Gastrocnemius medialis (tissue), 4 donors: ENCODE measurements at regions not wholly inside any gene's neighbourhood (a gene's known extent, or its start where the extent isn't known, plus 50 kb on each side); places are given as distances from the start of the nearest gene placed in this dataset.
"Not testable (repeated sequence)": the region's sequence is repeated elsewhere in the genome, so short reads cannot be mapped to it uniquely, and the experiment has no call there.

ENCODE experiments used
- ATAC-seq, 2 donors: fragments of 150-250 bp; one replicate each; pipeline ENCODE4 v1.9.1; 2016
- DNase-seq, 2 donors: peaks; one replicate each; pipeline ENCODE4 v3.0.0-alpha.2; 2019
- H3K27ac ChIP-seq, 4 donors: fragments of 200-600 bp; sonication (generic); 1 replicate in 1 of 4; 2 replicates in 3 of 4; pipeline ENCODE4 v1.5.1; 2016 to 2018; ENCODE audit warnings: mild to moderate bottlenecking in 2 of 4, moderate library complexity in 1 of 4
- H3K27me3 ChIP-seq, 3 donors: fragments of 200-600 bp; sonication (generic) in 2 of 3; 1 replicate in 1 of 3; 2 replicates in 2 of 3; pipeline versions ENCODE4 v1.5.1 to v1.6.0; 2016 to 2019; ENCODE audit warnings: mild to moderate bottlenecking in 1 of 3, moderate library complexity in 1 of 3
- H3K36me3 ChIP-seq, 2 donors: fragments of 200-600 bp; sonication (generic) in 1 of 2; one replicate each; pipeline ENCODE4 v1.5.1; 2017 to 2018
- H3K4me1 ChIP-seq, 2 donors: fragments of 200-600 bp; sonication (generic) in 1 of 2; one replicate each; pipeline ENCODE4 v1.5.1; 2016 to 2017; ENCODE audit warnings: mild to moderate bottlenecking in 2 of 2
- H3K4me3 ChIP-seq, 4 donors: fragments of 200-600 bp; sonication (generic) in 3 of 4; 1 replicate in 1 of 4; 2 replicates in 3 of 4; pipeline ENCODE4 v1.5.1; 2016 to 2019; ENCODE audit warnings: mild to moderate bottlenecking in 2 of 4
- H3K9me3 ChIP-seq, 3 donors: fragments of 200-600 bp; sonication (generic) in 2 of 3; 1 replicate in 1 of 3; 2 replicates in 2 of 3; pipeline ENCODE4 v1.5.1; 2016 to 2019
- POLR2A ChIP-seq, 2 donors: fragments of 450-650 bp; IDR thresholded peaks; one replicate each; pipeline ENCODE4 v1.6.1; 2017; ENCODE audit warnings: antibody characterized with exemption in 2 of 2, mild to moderate bottlenecking in 2 of 2, moderate library complexity in 2 of 2
- in situ Hi-C, 4 donors: fragments of 200-750 bp; cut with MboI; loops; one replicate each; pipeline versions ENCODE4 v1.15.0 to v1.8.0; 2017; ENCODE audit warnings: low sequenced_read_pairs in 4 of 4
- intact Hi-C: fragments of 100-400 bp; cut with DNase I; formaldehyde crosslinking; loops from one replicate; pipeline ENCODE4 v1.15.1; 2023; ENCODE audit warnings: low total_unique reads
- TF ChIP-seq, protein P1 (sequence below), 5 experiments: fragments of 450-650 bp in 3 of 5; fragments of 200-600 bp in 2 of 5; sonication (generic) in 2 of 5; IDR thresholded peaks in 4 of 5; conservative IDR thresholded peaks in 1 of 5; 1 replicate in 4 of 5; 2 replicates in 1 of 5; pipeline ENCODE4 v1.5.1; 2016 to 2019; ENCODE audit warnings: antibody characterized with exemption in 5 of 5, mild to moderate bottlenecking in 3 of 5, moderate library complexity in 3 of 5

DNA sequence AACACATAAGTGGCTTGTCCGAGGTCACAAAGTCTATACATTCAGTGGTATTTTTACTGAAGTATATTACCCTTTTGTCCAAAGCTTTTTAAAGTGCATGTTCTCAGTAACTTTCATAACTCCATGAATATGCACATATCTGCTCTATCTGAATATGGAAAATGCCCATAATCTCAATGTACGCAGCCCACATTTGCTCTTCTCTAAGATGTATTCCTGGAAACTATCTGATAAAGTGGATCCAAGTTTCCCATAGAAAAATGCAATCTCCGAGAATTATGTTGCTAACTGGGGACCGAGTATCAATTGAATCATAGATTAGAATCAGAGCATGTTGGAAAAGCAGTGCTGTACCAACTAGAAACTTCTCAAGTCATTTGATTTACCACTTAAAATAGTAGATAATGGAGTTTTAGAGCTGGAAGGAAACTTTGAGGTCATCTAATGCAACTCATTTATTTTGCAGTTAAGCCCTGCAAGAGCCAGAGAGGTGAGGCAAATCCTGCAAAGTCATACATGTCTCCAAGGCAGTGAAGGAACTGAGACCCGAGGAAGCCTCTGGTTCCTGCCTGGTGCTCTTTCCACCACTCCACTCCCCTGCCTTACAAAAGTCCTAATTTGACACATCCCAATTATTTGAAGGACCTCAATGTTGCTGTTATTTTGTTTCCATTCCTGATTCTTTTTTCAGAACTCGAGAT, 69.4 kb downstream of the CYCS start:
- in situ Hi-C loops = no loop called here
- intact Hi-C loops = no loop called here
- H3K27me3 ChIP-seq = no peaks in the 10 kb centered on the region

DNA sequence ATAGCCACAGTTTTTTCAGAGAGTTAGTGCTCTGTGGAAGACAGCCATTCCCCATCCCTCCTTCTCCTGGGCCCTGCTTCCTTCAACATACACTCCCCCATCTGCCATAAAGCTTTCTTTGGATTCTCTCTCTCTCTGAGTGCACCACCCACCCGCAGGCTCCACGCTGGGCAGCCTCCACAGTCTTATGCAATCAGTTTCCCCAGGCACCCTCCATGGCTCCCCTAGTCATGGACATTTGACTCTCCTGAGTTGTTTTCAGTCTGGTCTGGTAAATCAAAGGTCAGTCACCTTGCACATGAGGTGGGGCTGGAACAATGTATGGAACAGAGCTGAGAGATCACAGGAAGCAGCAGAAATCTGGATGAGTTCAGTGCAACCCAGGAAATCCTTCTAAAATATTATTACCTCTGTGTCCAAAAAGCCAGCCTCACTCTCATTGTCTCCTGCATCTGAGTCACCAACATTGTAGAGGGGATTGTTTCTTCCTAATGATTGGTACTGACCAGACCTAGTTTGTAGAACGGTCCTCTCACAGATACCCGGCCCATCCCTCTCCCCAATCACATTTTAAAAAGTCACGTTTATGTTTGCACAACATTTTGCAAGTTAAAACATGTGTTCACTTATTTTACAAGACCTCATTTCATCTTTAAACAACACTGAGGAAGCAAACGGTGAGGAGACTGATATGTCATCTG, 70.1 kb downstream of the CYCS start:
- intact Hi-C loops (no loop called here), in situ Hi-C loops (no loop called here)
- Histone ChIP-seq H3K27ac (no peak overlapping the region), H3K4me3 (no peak overlapping the region), H3K9me3 (no peaks in the 10 kb centered on the region), H3K36me3 (no peaks in the 10 kb centered on the region), H3K4me1 (no peaks in the 10 kb centered on the region), H3K27me3 (no peaks in the 10 kb centered on the region)
- no peak for ATAC-seq
- TF ChIP-seq, protein P1, sequence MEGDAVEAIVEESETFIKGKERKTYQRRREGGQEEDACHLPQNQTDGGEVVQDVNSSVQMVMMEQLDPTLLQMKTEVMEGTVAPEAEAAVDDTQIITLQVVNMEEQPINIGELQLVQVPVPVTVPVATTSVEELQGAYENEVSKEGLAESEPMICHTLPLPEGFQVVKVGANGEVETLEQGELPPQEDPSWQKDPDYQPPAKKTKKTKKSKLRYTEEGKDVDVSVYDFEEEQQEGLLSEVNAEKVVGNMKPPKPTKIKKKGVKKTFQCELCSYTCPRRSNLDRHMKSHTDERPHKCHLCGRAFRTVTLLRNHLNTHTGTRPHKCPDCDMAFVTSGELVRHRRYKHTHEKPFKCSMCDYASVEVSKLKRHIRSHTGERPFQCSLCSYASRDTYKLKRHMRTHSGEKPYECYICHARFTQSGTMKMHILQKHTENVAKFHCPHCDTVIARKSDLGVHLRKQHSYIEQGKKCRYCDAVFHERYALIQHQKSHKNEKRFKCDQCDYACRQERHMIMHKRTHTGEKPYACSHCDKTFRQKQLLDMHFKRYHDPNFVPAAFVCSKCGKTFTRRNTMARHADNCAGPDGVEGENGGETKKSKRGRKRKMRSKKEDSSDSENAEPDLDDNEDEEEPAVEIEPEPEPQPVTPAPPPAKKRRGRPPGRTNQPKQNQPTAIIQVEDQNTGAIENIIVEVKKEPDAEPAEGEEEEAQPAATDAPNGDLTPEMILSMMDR (IDR thresholded peaks at IDR 0.05 in 4 of 5, conservative IDR thresholded peaks at IDR 0.05 in 1 of 5) = no peak
- TF ChIP-seq POLR2A (IDR thresholded peaks at IDR 0.05) = no peak
- no peak for DNase-seq

More for the DNA sequence above, 69.4 kb downstream of the CYCS start:
- no peak for ATAC-seq
- no peak for DNase-seq
- Histone ChIP-seq H3K4me1 (no peaks in the 10 kb centered on the region), H3K36me3 (no peaks in the 10 kb centered on the region), H3K9me3 (no peaks in the 10 kb centered on the region), H3K27ac (no peak overlapping the region), H3K4me3 (no peak overlapping the region)
- no peak for TF ChIP-seq POLR2A (IDR thresholded peaks at IDR 0.05)

DNA sequence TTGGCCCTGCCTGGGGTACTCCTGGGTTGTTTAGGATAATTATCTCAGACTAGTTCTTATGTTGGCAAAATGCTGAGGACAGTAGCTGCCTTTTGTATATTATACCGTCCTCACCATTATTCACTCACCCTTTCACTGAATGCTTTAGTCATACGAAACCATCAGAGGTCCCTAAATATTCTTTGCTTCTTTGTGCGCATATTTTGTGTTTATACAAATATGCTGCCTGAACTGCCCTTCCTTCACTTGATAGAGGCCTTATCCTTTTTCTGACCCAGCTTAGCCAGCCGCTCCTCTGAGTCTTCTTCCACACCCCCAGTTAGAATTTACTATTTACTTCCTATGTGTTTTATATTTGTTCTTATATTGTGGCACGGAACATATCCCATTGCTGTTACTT, 70.2 kb upstream of the OSBPL3 start:
- H3K9me3 ChIP-seq = no peaks in the 10 kb centered on the region
- DNase-seq (no peak), ATAC-seq (no peak)
- intact Hi-C loops = no loop called here
- no peaks in the 10 kb centered on the region for H3K27me3 ChIP-seq
- H3K27ac ChIP-seq = no peak overlapping the region
- no peak overlapping the region for H3K4me3 ChIP-seq
- in situ Hi-C loops = no loop called here
- no peaks in the 10 kb centered on the region for H3K4me1 ChIP-seq
- H3K36me3 ChIP-seq = no peaks in the 10 kb centered on the region
- no peak for TF ChIP-seq POLR2A (IDR thresholded peaks at IDR 0.05)
- TF ChIP-seq, protein P1 (IDR thresholded peaks at IDR 0.05 in 4 of 5, conservative IDR thresholded peaks at IDR 0.05 in 1 of 5) = no peak

DNA sequence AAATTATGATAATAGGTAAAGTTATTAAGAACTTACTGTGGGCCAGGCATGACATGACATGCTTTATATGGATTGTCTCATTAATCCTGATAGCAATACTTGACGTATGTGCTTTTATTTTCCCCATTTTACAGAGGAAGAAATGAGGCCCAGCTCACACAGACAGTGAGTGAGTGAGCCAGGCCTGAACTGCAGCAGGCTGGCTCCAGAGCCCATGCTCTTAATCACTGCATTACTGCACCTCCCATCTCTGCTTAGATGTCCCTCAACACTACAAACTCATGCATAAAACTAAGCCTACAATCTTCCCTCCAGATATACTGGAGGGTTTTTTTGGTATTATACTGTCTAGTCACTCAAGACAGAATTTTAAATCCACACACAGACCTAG, 68.5 kb upstream of the OSBPL3 start:
- no peak for TF ChIP-seq POLR2A (IDR thresholded peaks at IDR 0.05)
- TF ChIP-seq, protein P1 (IDR thresholded peaks at IDR 0.05 in 4 of 5, conservative IDR thresholded peaks at IDR 0.05 in 1 of 5) = no peak
- H3K36me3 ChIP-seq = no peaks in the 10 kb centered on the region
- intact Hi-C loops = no loop called here
- ATAC-seq (no peak), DNase-seq (no peak)
- in situ Hi-C loops = no loop called here
- no peaks in the 10 kb centered on the region for H3K9me3 ChIP-seq
- H3K4me3 ChIP-seq = no peak overlapping the region
- no peak overlapping the region for H3K27ac ChIP-seq
- no peaks in the 10 kb centered on the region for H3K4me1 ChIP-seq
- H3K27me3 ChIP-seq = no peaks in the 10 kb centered on the region

DNA sequence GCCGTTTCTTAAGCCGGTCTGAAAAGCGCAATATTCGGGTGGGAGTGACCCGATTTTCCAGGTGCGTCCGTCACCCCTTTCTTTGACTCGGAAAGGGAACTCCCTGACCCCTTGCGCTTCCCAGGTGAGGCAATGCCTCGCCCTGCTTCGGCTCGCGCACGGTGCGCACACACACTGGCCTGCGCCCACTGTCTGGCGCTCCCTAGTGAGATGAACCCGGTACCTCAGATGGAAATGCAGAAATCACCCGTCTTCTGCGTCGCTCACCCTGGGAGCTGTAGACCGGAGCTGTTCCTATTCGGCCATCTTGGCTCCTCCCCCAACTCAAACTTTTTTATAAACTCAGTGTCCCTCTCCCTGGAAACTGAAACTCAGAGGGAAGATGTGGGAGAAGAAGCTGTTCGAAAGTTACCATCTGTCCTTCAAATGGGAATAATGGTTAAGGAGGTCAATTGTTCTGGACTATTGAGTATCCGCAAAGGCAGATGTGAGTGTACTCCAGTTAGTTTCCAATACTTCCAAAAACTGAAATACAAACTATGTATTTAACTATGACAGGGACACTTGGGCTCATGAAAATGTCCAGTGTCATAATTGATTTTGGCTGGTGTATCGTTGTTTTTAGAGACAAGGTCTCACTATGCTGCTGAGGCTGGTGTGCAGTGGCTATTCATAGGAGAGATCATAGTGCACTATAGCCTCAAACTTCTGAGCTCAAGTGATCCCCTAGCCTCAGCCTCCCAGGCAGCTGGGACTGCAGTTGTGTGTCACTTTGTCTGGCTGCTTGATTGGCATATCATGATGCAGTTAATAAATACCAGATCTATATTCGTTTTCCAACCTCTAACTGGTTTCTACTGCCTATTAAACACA, 67.8 kb upstream of the OSBPL3 start:
- H3K27me3 ChIP-seq, in situ Hi-C loops, H3K4me1 ChIP-seq, H3K4me3 ChIP-seq, intact Hi-C loops, H3K9me3 ChIP-seq, H3K36me3 ChIP-seq, H3K27ac ChIP-seq, ATAC-seq, DNase-seq: not testable (repeated sequence)
